Smooth muscle cell (in vitro differentiated cells): ENCODE measurements at regions not wholly inside any gene's neighbourhood (a gene's known extent, or its start where the extent isn't known, plus 50 kb on each side); places are given as distances from the start of the nearest gene placed in this dataset.

Experiments used
- DNase-seq: peaks from one replicate; lab custom pipeline; 2025; ENCODE audit not compliant: unreplicated experiment; lab: John Stamatoyannopoulos, UW
- H2AFZ ChIP-seq: fragments of 200-600 bp; sonication (generic); 2 replicates; pipeline ENCODE4 v1.6.0; 2016; ENCODE audit warnings: antibody characterized with exemption, low read depth, mild to moderate bottlenecking
- H3F3A ChIP-seq: fragments of 200-600 bp; sonication (generic); 2 replicates; pipeline ENCODE4 v1.6.0; 2017; ENCODE audit warnings: antibody characterized with exemption, low read depth
- H3K27ac ChIP-seq: fragments of 200-600 bp; sonication (generic); 2 replicates; pipeline ENCODE4 v1.5.1; 2016; ENCODE audit warnings: low read depth, mild to moderate bottlenecking
- H3K27me3 ChIP-seq: fragments of 200-600 bp; sonication (generic); 2 replicates; pipeline ENCODE4 v1.6.1; 2016; ENCODE audit warnings: low read depth, mild to moderate bottlenecking
- H3K36me3 ChIP-seq: fragments of 200-600 bp; sonication (generic); 2 replicates; pipeline ENCODE4 v1.5.1; 2016; ENCODE audit warnings: low read depth
- H3K4me1 ChIP-seq: fragments of 200-600 bp; sonication (generic); 2 replicates; pipeline ENCODE4 v1.5.1; 2016; ENCODE audit warnings: low read depth
- H3K4me2 ChIP-seq: fragments of 200-600 bp; sonication (generic); 2 replicates; pipeline ENCODE4 v1.6.0; 2016; ENCODE audit warnings: mild to moderate bottlenecking
- H3K4me3 ChIP-seq: fragments of 200-600 bp; sonication (generic); 2 replicates; pipeline ENCODE4 v1.5.1; 2016; ENCODE audit warnings: mild to moderate bottlenecking
- H3K79me2 ChIP-seq: fragments of 200-600 bp; sonication (generic); 2 replicates; pipeline ENCODE4 v1.6.0; 2016; ENCODE audit warnings: low read depth, mild to moderate bottlenecking
- H3K9ac ChIP-seq: fragments of 200-600 bp; sonication (generic); 2 replicates; pipeline ENCODE4 v1.6.0; 2016; ENCODE audit warnings: low read depth
- H3K9me3 ChIP-seq: fragments of 200-600 bp; sonication (generic); replicated peaks from 2 replicates; pipeline ENCODE4 v1.5.1; 2016; ENCODE audit warnings: low read depth
- H4K20me1 ChIP-seq: fragments of 200-600 bp; sonication (generic); 2 replicates; pipeline ENCODE4 v1.6.0; 2016; ENCODE audit warnings: low read depth
- WGBS: methylation state at CpG from one replicate; pipeline ENCODE4 v1.1.7; 2016; ENCODE audit warnings: low lambda C conversion rate; 5-methylcytosine and 5-hydroxymethylcytosine counted together
- TF ChIP-seq, protein P1 (sequence below): fragments of 200-600 bp; sonication (generic); IDR thresholded peaks from 2 replicates; pipeline ENCODE4 v1.5.1; 2017; ENCODE audit warnings: borderline replicate concordance, mild to moderate bottlenecking, antibody characterized with exemption; ENCODE audit not compliant: insufficient read depth, poor library complexity, severe bottlenecking

DNA sequence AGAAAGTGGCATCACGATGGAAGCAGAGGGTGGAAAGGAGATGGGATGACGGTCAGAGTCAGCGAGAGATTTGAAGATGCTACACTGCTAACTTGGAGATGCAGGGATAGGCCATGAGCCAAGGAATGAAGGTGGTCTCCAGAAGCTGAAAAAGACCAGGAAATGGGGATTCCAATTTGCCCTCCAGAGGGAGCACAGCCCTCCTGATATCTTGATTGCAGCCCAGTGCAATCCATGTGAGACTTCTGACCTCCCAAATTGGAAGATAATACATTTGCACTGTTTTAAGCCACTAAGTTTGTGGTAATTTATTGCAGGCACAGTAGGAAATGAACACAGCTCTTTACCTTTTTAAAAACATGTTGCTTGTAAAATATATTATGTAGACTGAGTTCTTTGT lies 549.5 kb downstream of the VRK1 start:
- Histone ChIP-seq H3K4me1 (no peaks in the 10 kb centered on the region), H3K9me3 (no peaks in the 10 kb centered on the region), H3F3A (no peaks in the 10 kb centered on the region), H3K9ac (no peak overlapping the region), H3K4me3 (no peak overlapping the region), H3K79me2 (no peaks in the 10 kb centered on the region), H4K20me1 (no peaks in the 10 kb centered on the region), H3K27ac (no peak overlapping the region), H3K27me3 (no peaks in the 10 kb centered on the region), H3K36me3 (no peaks in the 10 kb centered on the region), H2AFZ (no peak overlapping the region), H3K4me2 (no peak overlapping the region)
- WGBS, result 84% methylated on average over 3 of the region's 3 CpGs
- TF ChIP-seq, protein P1, sequence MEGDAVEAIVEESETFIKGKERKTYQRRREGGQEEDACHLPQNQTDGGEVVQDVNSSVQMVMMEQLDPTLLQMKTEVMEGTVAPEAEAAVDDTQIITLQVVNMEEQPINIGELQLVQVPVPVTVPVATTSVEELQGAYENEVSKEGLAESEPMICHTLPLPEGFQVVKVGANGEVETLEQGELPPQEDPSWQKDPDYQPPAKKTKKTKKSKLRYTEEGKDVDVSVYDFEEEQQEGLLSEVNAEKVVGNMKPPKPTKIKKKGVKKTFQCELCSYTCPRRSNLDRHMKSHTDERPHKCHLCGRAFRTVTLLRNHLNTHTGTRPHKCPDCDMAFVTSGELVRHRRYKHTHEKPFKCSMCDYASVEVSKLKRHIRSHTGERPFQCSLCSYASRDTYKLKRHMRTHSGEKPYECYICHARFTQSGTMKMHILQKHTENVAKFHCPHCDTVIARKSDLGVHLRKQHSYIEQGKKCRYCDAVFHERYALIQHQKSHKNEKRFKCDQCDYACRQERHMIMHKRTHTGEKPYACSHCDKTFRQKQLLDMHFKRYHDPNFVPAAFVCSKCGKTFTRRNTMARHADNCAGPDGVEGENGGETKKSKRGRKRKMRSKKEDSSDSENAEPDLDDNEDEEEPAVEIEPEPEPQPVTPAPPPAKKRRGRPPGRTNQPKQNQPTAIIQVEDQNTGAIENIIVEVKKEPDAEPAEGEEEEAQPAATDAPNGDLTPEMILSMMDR, result no peak
- DNase-seq, result no peak

DNA sequence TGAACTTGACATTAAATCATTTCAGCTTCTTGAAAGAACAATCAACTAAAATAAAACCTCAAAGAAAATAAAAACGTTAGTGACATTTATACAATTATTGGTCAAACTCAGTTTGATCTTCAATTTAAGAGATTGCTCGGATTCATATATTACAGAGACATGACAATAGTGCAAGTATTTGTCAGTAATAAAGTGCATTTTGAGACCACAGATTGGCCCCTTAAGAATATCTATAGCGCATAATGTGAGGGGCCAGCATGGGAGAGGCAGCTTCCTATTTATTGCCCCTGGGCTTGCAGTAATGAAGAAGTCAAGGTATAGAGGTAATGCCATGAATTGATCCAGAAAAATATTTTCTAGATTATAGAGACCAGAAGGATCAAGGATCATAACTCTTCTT lies 552.3 kb downstream of the VRK1 start:
- no peak for DNase-seq
- no peaks in the 10 kb centered on the region for H3F3A ChIP-seq
- H3K4me3 ChIP-seq, result no peak overlapping the region
- TF ChIP-seq, protein P1, result no peak
- no peaks in the 10 kb centered on the region for H3K9me3 ChIP-seq
- no peaks in the 10 kb centered on the region for H3K4me1 ChIP-seq
- no peaks in the 10 kb centered on the region for H3K79me2 ChIP-seq
- no peaks in the 10 kb centered on the region for H4K20me1 ChIP-seq
- no peak overlapping the region for H3K9ac ChIP-seq
- H2AFZ ChIP-seq, result no peak overlapping the region
- no peak overlapping the region for H3K27ac ChIP-seq
- WGBS, result 56% methylated on average over 3 of the region's 3 CpGs
- no peaks in the 10 kb centered on the region for H3K36me3 ChIP-seq
- peaks cover 2% of the 10 kb centered on the region for H3K27me3 ChIP-seq
- H3K4me2 ChIP-seq, result no peak overlapping the region

DNA sequence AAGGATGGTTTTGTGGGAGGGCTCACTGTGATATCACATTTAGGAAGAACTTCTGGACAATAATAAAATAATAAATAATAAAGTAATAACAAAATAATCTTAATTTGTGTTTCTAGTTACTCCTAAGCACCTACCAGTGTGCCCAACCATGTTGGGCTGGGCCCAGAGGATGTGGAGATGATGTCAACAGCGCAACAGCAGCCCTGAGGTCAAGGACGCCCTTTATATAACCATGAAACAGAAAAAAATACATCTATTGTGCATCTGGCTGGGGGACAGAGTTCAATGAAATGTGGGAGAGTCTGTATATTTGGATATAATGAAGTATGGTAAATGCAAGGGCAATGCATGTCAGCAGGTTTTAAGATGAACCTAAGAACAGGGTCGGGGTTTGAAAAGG lies 552.8 kb downstream of the VRK1 start:
- H3K4me1 ChIP-seq, result no peaks in the 10 kb centered on the region
- no peak overlapping the region for H3K4me2 ChIP-seq
- 87% methylated on average over 3 of the region's 3 CpGs for WGBS
- no peak overlapping the region for H3K27ac ChIP-seq
- no peaks in the 10 kb centered on the region for H3K9me3 ChIP-seq
- TF ChIP-seq, protein P1, result no peak
- no peak overlapping the region for H2AFZ ChIP-seq
- H4K20me1 ChIP-seq, result no peaks in the 10 kb centered on the region
- no peak overlapping the region for H3K4me3 ChIP-seq
- no peaks in the 10 kb centered on the region for H3K36me3 ChIP-seq
- H3K27me3 ChIP-seq, result peaks cover 6% of the 10 kb centered on the region
- H3K79me2 ChIP-seq, result no peaks in the 10 kb centered on the region
- H3K9ac ChIP-seq, result no peak overlapping the region
- no peak for DNase-seq
- no peaks in the 10 kb centered on the region for H3F3A ChIP-seq

DNA sequence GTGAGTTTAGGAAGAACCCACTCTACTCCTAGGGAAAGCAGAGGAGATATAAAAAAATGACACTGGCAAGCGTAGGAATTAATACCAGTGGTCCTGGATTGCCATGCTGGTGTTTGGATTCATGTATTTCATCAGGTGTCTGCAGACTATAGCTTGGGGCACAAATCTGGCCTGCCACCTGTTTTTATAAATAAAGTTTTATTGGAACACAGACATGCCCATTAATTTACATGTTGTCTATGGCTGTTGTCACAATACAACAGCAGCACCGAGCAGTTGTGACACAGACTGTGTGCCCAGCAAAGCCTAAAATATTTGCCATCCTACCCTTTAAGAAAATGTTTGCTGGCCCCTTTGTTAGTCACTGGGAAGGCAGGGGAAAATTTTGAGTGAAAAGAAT lies 553.2 kb downstream of the VRK1 start:
- no peaks in the 10 kb centered on the region for H3F3A ChIP-seq
- H3K27ac ChIP-seq, result no peak overlapping the region
- H4K20me1 ChIP-seq, result no peaks in the 10 kb centered on the region
- TF ChIP-seq, protein P1, result no peak
- H3K36me3 ChIP-seq, result no peaks in the 10 kb centered on the region
- no peaks in the 10 kb centered on the region for H3K9me3 ChIP-seq
- H2AFZ ChIP-seq, result no peak overlapping the region
- H3K79me2 ChIP-seq, result no peaks in the 10 kb centered on the region
- WGBS, result 95% methylated on average over 2 of the region's 2 CpGs
- H3K4me1 ChIP-seq, result no peaks in the 10 kb centered on the region
- H3K4me3 ChIP-seq, result no peak overlapping the region
- DNase-seq, result no peak
- H3K27me3 ChIP-seq, result peaks cover 6% of the 10 kb centered on the region
- no peak overlapping the region for H3K9ac ChIP-seq
- no peak overlapping the region for H3K4me2 ChIP-seq
